Mucosa of rectum (tissue), 2 donors: ENCODE measurements at regions not wholly inside any gene's neighbourhood (a gene's known extent, or its start where the extent isn't known, plus 50 kb on each side); places are given as distances from the start of the nearest gene placed in this dataset.
A peak's percentile ranks its signal among the peaks of the same experiment; 100 is the strongest.

Experiments used
- H3K27ac ChIP-seq, 2 donors: one replicate each; pipeline ENCODE4 v1.7.0; 2013; ENCODE audit warnings: inconsistent platforms in 2 of 2, low read depth in 2 of 2, low read length in 2 of 2
- H3K27me3 ChIP-seq, 2 donors: one replicate each; pipeline ENCODE4 v1.7.0; 2013; ENCODE audit warnings: low read length in 2 of 2; ENCODE audit not compliant: control insufficient read depth in 2 of 2, insufficient read depth in 2 of 2
- H3K36me3 ChIP-seq, 2 donors: one replicate each; pipeline ENCODE4 v1.7.0; 2013; ENCODE audit warnings: low read length in 2 of 2; ENCODE audit not compliant: control insufficient read depth in 2 of 2, insufficient read depth in 2 of 2
- H3K4me1 ChIP-seq, 2 donors: one replicate each; pipeline ENCODE4 v1.7.0; 2013; ENCODE audit warnings: low read length in 2 of 2, mild to moderate bottlenecking in 1 of 2; ENCODE audit not compliant: control insufficient read depth in 2 of 2, insufficient read depth in 2 of 2
- H3K4me3 ChIP-seq, 2 donors: one replicate each; pipeline ENCODE4 v1.7.0; 2013; ENCODE audit warnings: low read length in 2 of 2
- H3K9ac ChIP-seq, 2 donors: one replicate each; pipeline ENCODE4 v1.7.0; 2013; ENCODE audit warnings: low read length in 2 of 2, low read depth in 1 of 2, mild to moderate bottlenecking in 1 of 2
- H3K9me3 ChIP-seq, 2 donors: one replicate each; pipeline ENCODE4 v1.7.0; 2013; ENCODE audit warnings: low read length in 2 of 2; ENCODE audit not compliant: control insufficient read depth in 2 of 2
- donor health status: healthy.
- donor health status: Normal muscosa, but diverticular disease.

DNA sequence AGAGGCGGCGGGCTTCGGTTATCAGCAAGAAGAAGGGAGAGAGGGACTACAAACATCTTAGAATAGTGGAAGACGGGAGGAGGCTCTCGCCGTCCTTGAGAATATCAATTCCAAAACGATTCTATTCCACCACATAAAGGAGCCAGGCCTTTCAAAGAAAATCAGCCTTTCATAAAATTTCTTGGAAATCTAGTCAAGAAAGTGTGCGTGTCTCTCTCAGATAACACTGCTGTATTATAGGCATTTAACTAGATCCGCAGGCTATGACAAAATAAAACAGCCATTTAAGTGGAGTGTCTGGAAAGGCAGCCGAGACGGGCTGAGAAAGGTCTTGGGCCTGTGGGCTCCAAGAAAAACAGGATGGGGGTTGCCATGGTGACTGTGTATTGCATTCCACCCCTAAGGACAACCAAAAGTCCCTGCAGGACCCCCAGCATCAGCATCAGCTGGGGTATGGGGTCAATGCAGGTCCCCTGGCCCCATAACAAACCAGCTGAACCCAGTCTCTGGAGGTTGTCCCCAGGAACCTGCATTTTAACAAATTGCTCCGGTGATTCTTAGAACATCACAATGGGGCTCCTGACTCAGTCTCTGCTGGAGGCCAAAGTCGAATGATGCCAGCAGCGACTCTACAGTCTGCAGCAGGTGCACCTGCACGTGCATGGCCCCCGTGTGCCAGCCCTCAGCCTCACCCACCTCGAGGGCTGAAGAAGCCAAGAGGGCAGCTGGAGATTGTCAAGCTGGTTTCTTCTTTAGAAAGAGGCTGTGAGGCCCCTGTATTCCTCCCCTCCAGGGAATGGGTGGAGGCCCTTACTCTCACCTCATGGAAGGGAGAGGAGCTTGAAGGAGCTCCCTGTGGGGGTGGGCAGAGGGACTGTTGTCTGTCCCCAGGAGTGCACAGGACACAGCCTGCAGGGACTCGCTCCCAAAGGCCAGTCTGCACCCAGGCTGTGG is 287.4 kb downstream of the NPHP4 start:
- Histone ChIP-seq H3K4me3 (no peak overlapping the region), H3K27ac (no peak overlapping the region), H3K9me3 (no peaks in the 10 kb centered on the region), H3K36me3 (no peaks in the 10 kb centered on the region), H3K27me3 (peaks cover 0 to 2% of the 10 kb centered on the region in 2 donors), H3K9ac (no peak overlapping the region), H3K4me1 (no peaks in the 10 kb centered on the region)

DNA sequence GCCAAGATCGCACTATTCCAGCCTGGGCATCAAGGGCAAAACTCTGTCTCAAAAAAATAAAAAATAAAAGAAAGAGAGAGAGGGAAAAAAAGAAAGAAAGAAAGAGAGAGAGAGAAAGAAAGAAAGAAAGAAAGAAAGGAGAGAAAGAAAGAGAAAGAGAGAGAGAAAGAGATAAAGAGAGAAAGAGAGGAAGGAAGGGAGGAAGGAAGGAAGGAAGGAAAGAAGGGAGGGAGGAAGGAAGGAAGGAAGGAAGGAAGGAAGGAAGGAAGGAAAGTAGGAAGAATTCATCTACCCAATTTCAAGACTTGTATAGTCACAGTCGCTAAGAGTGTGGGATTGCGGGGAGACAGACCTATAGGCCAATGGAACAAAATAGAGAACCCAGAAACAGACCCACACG is 290.6 kb downstream of the NPHP4 start:
- no peak overlapping the region for H3K9ac ChIP-seq
- no peak overlapping the region for H3K4me3 ChIP-seq
- H3K4me1 ChIP-seq = no peaks in the 10 kb centered on the region

DNA sequence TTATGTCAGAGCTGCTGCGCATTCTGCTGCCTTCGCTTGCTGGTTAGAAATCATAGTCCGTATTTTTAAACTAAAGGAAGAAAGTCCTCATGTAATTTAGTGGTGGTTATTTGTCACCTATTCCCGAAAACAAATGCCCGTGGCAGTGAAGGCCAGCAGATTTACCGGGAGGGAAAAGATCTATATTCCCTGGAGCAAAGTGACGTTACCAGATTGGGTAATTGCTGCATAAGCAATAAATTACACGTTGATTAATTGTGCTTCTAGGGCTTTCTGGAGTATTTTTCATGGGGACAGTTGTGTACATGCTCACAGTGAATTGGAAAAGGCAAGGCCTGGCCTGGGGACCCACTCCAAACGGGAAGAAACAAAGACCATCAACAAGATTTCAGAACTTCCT is 298.7 kb downstream of the NPHP4 start:
- no peaks in the 10 kb centered on the region for H3K9me3 ChIP-seq
- H3K36me3 ChIP-seq = no peaks in the 10 kb centered on the region
- peaks cover 1 to 12% of the 10 kb centered on the region in 2 donors for H3K4me1 ChIP-seq
- no peaks in the 10 kb centered on the region for H3K27me3 ChIP-seq
- H3K4me3 ChIP-seq = no peak overlapping the region
- no peak overlapping the region for H3K9ac ChIP-seq
- H3K27ac ChIP-seq = no peak overlapping the region

More for the DNA sequence above, 290.6 kb downstream of the NPHP4 start:
- H3K9me3 ChIP-seq = no peaks in the 10 kb centered on the region
- no peak overlapping the region for H3K27ac ChIP-seq
- H3K36me3 ChIP-seq = no peaks in the 10 kb centered on the region
- H3K27me3 ChIP-seq = peaks cover 0 to 2% of the 10 kb centered on the region in 2 donors

DNA sequence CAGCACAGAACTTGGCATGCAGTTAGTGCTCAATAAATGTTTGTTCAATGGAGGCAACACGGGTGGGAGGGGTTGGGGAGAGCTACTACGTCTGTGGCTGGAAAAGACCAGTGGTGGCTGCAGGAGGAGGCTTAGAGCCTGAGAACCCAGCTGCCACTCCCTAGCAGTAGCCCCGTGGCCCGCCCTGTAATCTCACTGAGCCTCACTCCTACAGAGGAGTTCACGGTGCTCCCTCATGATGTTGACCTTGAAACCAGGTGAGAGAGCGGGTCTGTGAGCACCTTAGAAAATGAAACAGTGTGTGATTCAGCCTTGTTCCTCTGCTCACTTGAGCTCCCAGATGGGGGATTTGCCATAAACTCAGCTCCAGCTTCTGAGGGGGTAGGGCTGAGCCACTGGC is 299.6 kb downstream of the NPHP4 start:
- H3K27me3 ChIP-seq = no peaks in the 10 kb centered on the region
- no peaks in the 10 kb centered on the region for H3K36me3 ChIP-seq
- no peak overlapping the region for H3K4me3 ChIP-seq
- no peaks in the 10 kb centered on the region for H3K9me3 ChIP-seq
- peaks cover 2 to 17% of the 10 kb centered on the region in 2 donors for H3K4me1 ChIP-seq
- H3K9ac ChIP-seq = no peak overlapping the region
- H3K27ac ChIP-seq = no peak overlapping the region

DNA sequence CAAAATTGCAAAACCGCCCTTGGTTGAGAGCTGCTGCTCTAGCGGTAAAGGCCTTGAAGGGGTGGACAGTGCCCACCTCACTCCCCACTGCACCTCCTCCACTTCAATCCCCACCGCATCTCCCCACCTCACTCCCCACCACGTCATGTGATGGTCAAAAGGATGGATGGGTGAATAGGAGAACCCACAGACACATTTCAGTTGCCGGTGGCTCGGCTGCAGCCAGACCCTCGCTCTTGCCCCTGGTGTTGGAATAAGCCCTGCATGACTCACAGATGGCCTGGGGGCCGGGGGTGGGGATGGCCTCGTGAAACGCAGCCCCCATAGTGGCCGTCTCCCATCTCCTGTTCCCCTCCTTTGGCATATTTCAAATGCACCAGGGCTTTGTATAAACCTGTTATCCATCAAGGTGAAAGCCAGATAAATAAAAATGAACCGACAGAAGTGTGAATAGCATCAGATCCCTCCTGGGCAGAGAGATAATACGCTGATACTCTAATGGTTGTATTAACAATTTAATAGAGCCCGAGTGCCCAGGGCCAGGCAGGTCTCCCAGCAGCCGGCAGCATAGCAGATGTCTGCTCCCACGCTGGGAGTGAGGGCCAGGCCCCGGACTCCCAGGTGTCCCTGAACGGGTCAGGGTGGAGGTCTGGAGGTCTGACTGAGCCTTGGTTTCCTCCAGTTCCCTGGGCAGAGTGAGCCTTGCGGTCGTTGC is 300.3 kb downstream of the NPHP4 start:
- H3K36me3 ChIP-seq = no peaks in the 10 kb centered on the region
- H3K4me3 ChIP-seq = no peak overlapping the region
- peaks cover 5 to 17% of the 10 kb centered on the region in 2 donors for H3K4me1 ChIP-seq
- no peak overlapping the region for H3K9ac ChIP-seq
- H3K9me3 ChIP-seq = no peaks in the 10 kb centered on the region
- no peak overlapping the region for H3K27ac ChIP-seq
- H3K27me3 ChIP-seq = no peaks in the 10 kb centered on the region

DNA sequence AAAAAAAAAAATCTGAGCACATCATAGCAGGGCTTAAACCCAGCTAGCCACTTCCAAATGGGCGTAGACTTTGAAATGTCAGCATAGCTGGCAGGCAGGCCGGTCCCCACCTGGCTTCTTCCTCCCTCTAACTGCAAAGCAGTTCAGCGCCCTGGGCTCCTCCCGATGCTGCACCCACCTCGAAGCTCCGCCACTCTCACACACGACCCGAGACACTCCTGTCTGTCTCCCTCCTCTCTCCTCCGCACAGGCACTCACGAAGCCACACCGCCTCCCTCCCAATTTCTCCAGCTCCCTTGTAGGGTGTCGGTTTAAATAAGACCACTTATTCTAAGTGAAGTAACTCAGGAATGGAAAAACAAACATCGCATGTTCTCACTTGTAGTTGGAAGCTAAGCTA is 301.3 kb downstream of the NPHP4 start:
- peaks cover 5 to 17% of the 10 kb centered on the region in 2 donors for H3K4me1 ChIP-seq
- H3K9me3 ChIP-seq = no peaks in the 10 kb centered on the region
- no peak overlapping the region for H3K4me3 ChIP-seq
- no peak overlapping the region for H3K9ac ChIP-seq
- H3K36me3 ChIP-seq = no peaks in the 10 kb centered on the region
- no peaks in the 10 kb centered on the region for H3K27me3 ChIP-seq
- H3K27ac ChIP-seq = no peak overlapping the region

DNA sequence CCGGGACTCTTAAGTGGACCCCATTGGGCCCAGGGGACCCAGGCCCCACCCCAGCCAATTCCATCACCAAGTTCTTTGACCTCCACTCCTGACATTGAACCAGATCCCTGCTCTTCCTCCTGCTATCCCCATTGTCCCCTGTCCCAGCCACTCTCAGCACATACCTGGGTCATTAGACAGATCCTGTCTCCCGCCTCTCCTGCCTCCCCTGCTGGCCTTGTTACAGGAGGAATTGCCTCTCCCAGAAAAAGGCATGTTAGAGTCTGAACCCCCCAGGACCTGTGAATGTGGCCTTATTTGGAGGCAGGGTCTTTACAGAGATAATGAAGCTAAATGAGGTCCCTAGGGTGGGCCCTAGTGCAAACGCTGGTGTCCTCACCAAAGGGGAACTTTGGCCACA is 301.9 kb downstream of the NPHP4 start:
- no peak overlapping the region for H3K4me3 ChIP-seq
- no peak overlapping the region for H3K27ac ChIP-seq
- H3K9me3 ChIP-seq = no peaks in the 10 kb centered on the region
- H3K4me1 ChIP-seq = peaks cover 5 to 17% of the 10 kb centered on the region in 2 donors
- no peak overlapping the region for H3K9ac ChIP-seq
- peaks cover 0 to under 1% of the 10 kb centered on the region in 2 donors for H3K27me3 ChIP-seq
- no peaks in the 10 kb centered on the region for H3K36me3 ChIP-seq

DNA sequence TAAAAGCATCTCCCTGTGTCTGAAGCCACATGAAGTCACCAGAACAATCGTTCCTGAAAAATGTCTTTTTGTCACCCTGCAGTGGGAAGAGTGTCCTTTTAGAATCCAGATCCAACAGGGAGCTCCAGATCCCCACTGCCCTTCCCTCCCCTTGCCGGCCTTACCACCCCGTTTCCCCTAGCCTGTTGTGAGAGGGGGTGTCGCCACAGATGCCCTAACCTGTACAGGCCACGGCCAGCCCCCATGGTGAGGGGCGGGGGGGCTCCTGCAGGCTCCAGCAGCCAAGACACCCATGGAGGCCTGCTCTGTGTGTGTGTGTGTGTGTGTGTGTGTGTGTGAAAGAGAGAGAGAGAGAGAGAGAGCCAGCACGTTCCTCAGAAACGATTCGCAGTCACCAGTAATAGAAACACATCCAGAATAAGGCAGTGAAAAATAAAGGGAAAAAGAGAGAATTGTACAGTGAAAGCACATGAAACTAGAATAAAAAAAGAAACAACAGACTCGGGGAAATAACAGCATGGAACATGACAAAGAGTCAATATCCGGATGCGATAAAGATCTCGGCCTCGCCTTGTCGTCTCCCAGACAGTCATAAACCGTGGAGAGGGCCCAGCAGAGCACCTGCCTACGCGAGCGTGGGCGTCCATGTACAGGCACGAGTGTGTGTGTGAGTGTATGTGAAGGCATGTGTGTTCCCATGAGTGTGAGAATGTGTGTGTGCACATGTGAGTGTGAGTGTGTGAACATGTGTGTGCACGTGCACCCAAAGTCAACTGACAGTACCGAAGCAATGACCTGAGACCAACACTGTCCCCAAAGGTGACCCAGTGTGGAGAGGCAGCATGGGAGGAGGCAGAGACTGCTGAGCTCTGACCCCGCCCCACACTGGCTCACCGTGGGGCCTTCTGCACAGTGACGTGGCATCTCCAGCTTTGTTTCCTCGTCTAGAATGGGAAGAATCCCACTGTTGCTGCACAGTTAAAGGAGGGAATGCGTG is 303.8 kb downstream of the NPHP4 start:
- H3K9ac ChIP-seq = no peak overlapping the region
- peak overlapping the region; percentile 65 to 71 for H3K27ac ChIP-seq
- peaks cover 5 to 17% of the 10 kb centered on the region in 2 donors for H3K4me1 ChIP-seq
- H3K4me3 ChIP-seq = no peak overlapping the region
- no peaks in the 10 kb centered on the region for H3K36me3 ChIP-seq
- peaks cover 0 to 2% of the 10 kb centered on the region in 2 donors for H3K27me3 ChIP-seq
- no peaks in the 10 kb centered on the region for H3K9me3 ChIP-seq

DNA sequence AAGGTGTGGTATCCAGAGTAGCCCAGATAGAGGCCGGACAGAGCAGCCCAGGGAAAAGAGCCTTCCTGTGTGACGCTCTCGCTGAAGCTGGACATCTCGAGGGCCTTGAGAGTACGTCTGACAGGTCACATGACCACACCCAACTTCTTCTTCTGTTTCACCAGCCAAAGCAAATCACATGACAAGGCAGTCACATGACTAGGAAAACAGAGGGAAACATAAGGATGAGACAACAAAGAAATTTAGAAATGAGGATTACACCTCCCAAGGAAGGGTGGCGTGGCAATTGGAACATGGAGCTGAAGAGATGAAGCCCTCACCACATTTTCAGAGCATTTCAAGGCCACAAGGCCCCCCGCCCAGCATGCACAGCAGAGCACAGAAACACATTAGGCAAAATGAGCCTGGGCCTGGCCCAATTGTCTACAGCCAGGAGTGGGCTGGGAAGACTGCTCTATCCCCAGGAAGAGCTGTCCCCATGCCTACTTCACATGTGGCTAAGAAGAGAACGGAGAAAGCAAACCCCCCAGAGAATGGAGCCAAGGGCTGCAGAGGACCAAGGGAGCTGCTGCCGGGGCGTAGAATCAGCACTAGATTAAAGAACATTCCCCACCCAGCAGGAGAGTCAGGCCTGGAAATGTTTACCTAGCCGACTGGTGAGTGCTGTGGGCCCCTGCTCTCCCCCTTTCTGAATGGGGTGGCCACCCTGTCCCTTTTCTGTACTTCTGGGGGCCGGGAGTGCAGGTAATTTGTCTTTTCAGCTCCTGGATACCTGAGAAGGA is 305.1 kb downstream of the NPHP4 start:
- H3K4me3 ChIP-seq = no peak overlapping the region
- H3K27ac ChIP-seq = no peak overlapping the region
- no peaks in the 10 kb centered on the region for H3K9me3 ChIP-seq
- no peak overlapping the region for H3K9ac ChIP-seq
- H3K4me1 ChIP-seq = peaks cover 5 to 17% of the 10 kb centered on the region in 2 donors
- H3K27me3 ChIP-seq = peaks cover 0 to 2% of the 10 kb centered on the region in 2 donors
- H3K36me3 ChIP-seq = no peaks in the 10 kb centered on the region
